Stimulated activated CD4-positive, alpha-beta T cell treated with anti-CD3 and anti-CD28 coated beads, Interleukin-2, amount 100 ng/mL, for 48 hours (primary cell): ENCODE measurements at regions not wholly inside any gene's neighbourhood (a gene's known extent, or its start where the extent isn't known, plus 50 kb on each side); places are given as distances from the start of the nearest gene placed in this dataset.
"Not testable (repeated sequence)": the region's sequence is repeated elsewhere in the genome, so short reads cannot be mapped to it uniquely, and the experiment has no call there.

ENCODE experiments used
- DNase-seq, 2 donors: peaks; one replicate each; pipeline ENCODE4 v3.0.0-alpha.2; 2020

DNA sequence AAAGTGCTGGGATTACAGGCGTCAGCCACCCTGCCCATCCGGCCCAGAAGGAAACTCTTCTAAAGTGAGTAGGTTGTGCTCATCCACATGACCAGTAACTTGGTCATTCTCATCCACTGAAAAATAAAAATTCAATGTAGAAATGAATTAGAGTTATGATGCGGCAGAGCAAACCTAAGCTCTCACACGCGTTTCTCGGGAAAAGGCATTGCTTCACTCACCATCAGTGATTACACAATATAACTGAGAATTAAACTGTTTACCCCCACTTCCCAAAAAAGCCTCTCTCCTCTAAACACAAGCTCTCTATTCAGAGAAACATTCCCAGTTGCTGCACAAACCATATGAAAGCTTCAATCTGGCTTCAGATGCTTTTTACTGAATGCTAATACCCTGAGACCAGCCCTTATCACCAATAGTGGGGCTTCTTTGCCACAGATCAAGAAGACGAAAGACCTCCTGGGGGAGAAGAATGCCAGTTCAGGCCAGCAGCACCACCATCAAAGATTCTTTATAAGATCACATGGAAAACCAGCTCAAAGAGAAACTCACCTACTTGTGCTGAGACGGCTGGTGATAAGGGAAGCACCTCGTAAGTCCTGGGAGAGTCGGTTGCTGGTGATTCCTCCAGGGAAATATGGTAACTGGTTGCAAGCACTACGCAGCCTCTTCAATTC, 121.5 kb upstream of the SFSWAP start:
- DNase-seq: no peak

DNA sequence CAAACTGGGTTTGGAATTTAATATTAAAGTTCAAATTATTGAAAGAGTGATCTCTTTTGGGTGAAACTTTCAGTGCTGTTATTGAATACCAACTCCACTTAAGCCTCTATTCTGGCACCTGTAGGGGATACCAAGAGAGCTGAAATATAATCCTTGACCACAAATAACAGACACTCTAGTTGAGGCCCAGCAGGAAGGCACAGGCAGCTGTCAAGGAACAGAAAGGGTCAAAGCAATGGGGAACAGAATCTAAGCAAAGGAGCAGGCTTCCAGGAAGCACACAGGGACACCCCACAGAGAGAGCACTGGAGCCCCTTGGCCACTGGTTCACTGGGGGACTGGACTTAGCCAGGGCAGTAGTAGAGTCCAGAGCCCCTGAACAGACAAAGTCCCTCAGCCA, 120.9 kb upstream of the SFSWAP start:
- DNase-seq: no peak

DNA sequence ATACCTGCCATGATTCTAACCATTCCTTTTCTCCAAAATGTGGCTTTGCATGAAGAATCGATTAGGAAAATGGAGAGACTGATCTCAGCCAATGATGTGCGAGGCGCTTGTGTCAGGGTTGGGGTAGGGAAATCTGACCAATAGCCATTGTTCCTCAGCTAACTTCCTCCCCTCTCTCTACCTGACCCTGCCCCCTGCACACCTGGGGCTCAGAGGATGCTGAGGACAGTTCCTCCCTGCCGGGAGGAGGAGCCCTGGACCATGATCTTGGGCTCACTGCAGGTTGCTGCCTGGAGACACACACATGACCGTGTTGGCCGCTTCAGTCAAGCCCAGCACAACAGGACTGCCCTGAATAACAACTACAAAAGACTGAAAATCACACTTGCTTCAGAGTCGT, 119.8 kb upstream of the SFSWAP start:
- no peak for DNase-seq

DNA sequence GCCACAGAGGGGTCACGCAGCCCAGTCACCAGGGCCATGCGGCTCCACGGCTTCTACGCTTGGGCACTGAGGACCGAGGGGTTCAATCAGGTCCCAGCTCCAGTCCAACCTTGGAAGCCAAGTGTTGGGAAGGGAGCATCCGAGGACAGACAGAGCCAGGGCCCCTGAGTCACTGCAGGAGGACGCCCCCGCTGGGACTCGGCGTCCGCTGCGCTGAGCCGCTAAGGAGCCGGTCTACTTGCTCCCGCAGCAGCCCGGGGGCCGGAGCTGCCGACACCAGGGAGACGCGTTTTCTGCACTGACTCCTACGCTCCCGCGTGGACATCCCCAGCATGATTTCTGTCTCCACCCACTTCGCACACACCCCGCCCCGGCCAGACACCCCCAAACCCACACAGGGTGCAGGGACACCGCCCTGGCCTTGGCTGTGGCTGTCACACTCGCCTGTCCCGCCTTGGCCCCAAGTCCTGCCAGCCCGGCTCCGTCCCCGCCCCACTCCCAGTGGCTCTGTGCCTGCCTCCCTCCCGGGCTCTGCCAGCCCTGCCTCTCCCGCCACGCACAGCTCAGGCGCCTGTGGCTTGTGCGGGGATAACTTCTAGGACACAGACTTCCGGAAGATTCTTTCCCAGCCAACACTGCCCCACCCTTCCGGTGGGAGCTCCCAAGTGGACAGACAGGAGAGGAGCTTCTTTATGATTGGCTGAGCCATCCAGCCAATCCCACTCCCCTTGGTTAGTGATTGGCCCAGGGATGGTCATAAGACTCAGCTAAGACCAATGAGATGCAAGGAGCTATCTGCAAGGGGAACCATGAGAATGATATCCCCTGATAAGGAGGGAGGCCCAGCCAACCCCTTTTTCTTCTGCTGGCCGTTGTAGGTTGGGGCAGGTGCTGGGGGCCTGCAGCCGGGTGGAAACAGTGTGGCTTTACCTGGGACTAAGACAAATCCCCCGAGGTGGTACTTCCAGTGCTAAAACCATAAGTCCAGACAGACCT, 118.9 kb upstream of the SFSWAP start:
- no peak for DNase-seq

DNA sequence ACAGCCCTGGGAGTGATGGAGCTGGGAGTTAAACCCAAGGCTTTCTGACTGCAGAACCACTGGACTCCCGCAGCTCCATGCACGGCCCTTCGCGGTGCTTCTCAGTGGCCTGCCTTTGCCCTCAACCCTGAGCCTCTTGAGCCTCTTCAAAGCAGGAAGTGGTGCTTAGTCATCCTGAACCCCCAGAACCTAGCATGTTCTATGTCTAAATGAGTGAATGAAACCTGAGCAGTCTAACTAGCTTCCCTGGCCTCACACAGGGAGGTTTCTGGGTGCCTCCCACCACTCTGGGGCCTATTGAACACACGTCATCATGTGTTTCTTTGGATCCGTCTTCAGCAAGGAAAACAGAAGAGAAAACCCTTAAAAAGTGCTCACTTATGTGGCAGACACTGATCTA, 117.9 kb upstream of the SFSWAP start:
- DNase-seq: peak; percentile 9 to 14

DNA sequence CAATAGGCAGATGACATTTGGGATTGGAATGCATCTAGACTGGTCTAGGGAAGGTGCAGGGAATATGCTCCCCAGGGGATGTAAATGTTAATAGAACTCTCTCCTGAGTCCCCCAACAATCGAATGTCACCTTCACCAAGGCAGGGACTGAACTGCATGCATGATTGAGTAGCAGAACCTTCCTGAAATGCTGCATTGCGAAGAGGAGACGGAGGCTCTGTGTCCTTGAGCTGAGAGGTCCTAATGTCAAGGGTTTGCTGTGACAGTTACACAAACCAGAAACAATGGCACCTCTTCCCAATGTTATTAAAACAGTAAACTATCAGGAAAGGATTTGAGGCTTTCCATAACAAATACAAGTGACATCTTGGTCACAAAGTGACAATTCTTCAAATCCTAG, 117.5 kb upstream of the SFSWAP start:
- no peak for DNase-seq

DNA sequence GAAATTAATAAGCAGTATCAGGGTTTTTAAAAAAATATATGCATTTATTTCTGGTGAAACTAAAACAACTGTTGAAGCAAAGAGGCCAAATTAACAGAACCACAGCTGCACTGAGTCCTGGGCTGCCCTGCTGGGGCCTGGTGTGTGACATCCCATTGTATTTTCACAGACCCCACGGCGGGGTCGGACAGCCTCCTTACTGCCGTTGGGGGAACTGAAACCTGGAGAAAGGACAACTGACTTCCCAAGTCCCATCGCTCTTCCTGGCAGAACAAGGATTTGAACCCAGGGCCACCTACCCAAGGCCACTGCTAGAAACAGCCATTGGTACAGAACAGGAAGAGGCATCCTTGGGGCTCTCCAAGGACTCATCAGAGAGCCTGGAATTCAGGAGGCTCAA, 114.8 kb upstream of the SFSWAP start:
- DNase-seq: no peak

DNA sequence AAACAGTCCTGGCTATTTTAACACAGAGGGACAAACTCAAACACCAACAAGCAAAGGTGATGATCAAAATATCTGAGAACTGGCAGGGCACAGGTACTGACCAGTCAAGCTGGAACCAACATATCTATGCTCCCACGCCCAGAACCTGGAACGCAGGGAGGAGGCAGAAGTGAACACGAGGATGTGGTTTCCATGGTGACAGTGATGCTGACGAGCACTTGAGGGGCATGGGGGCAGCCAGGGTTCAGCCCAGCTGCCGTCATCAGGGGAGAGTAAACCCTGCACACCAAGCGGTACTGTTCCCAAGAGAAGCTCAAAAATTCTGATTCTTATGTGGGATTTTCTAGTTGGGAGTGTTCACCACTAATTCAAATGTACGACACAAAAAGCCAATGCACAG, 113.6 kb upstream of the SFSWAP start:
- no peak for DNase-seq

DNA sequence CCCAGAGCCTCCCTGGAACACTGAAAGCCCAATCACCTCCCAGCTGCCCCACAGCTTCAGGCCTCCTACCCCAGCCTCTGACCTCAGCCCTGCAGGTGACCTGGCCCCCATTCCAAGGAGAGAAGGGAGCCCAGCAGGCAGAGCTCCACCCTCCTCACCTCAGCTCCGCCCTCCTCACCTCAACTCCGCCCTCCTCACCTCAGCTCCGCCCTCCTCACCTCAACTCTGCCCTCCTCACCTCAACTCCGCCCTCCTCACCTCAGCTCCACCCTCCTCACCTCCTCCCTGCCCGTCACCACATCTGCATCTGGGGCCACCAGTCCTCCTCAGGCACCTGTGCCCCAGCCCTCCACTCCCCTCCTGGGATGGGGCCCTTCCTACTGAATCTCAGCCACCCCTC, 112.2 kb upstream of the SFSWAP start:
- no peak for DNase-seq

DNA sequence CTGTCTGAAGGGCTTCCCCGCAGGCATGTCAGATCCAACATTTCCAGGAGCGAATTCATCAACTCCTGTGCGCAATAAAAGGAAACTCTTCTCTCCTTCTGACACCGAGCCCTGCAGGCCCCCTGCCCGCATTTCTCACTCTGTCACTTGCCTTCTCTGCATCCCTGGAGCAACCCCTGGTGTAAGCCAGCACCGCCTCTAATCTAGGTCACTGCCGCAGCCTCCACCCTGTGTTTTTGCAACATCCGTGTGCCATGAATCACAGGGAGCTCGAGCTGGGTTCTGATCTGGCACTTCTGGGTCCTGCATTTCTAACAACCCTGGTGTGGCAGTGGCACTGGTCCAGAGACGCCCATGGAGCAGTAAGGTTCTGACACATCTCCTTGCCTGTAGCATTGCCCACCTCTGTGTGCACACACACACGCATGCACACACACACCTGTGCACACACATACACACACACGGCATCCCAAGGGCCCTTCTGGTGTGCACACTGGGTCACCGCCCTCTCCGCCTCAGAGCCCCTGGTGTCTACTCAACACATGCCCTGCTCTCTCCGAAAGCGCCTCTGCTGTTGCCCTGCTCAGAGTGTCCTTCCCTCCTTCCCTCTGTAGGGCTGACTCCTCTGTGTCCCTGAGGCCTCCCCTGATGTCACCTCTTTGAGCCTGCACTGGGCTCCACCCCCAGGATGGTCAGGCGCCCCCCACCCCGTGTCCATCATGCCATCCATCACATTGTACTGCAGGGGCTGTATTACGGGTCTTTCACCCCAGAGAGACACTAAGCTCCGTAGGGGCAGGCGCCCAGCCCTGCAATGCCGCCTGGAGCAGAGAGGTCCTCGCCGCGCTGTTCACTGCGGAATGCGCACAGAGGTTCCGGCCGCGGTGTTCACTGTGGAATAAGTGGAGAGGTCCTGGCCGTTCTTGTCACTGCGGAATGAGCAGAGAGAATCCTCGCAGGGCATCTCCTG, 111.4 kb upstream of the SFSWAP start:
- DNase-seq: no peak

DNA sequence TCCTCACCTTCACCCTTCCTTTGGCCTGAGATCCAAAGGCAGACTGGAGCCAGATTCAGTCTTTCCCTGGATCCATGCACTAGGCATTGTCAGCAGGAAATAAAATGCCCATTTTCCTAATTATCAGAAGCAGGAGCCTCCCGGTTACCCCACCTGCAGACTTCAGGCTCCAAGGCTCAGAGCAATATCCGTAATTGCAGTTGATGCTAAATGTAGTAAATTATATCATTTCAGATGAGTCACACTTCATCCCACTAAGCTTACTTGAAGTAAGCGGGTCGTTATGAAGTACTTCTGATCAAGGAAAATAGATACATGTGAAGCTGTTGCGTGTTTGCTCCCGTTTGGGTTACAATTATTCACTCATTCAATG, 110.7 kb upstream of the SFSWAP start:
- DNase-seq: no peak

DNA sequence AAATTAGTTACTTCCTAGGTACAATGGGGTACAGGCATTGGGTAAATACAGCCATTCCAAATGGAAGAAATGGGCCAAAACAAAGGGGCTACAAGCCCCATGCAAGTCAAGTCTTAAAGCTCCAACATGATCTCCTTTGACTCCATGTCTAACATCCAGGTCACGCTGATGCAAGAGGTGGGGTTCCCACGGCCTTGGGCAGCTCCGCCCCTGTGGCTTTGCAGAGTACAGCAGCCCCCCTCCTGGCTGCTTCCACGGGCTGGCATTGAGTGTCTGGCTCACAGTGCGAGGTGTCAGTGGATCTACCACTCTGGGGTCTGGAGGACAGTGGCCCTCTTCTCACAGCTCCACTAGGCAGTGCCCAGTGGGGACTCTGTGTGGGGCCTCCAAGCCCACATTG, 109.4 kb upstream of the SFSWAP start:
- not testable (repeated sequence) for DNase-seq

DNA sequence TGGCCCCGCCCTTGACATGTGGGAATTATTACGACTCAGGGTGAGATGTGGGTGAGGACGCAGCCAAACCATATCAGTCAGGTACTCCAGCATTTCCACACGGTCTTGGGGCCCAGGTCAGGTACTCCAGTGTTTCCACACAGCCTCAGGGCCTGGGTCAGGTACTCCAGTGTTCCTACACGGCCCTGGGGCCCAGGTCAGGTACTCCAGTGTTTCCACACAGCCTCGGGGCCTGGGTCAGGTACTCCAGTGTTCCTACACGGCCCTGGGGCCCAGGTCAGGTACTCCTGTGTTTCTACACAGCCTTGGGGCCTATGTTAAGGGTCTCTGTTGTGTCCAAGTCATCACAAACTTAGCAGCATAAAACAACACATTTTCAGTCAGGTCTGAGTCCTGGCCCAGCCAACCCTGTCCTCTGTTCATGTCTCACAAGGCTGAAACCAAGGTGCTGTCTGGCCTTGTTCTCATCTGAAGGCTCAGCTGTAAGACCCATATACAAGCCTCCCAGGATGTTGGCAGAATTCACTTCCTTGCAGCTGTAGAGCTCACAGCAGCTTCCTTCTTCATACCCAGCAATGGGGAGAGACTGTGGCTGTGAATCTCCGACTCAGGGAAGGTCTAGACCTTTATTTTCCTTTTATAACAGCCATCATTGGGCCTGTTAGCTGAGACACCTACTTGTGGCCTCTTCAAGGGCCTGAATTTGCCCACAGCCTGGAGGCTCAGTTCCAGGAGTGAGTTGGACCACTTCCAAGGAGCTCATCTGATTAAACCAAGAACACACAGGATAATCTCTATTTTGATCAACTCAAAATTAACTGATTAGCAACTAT, 107.6 kb upstream of the SFSWAP start:
- DNase-seq: no peak

DNA sequence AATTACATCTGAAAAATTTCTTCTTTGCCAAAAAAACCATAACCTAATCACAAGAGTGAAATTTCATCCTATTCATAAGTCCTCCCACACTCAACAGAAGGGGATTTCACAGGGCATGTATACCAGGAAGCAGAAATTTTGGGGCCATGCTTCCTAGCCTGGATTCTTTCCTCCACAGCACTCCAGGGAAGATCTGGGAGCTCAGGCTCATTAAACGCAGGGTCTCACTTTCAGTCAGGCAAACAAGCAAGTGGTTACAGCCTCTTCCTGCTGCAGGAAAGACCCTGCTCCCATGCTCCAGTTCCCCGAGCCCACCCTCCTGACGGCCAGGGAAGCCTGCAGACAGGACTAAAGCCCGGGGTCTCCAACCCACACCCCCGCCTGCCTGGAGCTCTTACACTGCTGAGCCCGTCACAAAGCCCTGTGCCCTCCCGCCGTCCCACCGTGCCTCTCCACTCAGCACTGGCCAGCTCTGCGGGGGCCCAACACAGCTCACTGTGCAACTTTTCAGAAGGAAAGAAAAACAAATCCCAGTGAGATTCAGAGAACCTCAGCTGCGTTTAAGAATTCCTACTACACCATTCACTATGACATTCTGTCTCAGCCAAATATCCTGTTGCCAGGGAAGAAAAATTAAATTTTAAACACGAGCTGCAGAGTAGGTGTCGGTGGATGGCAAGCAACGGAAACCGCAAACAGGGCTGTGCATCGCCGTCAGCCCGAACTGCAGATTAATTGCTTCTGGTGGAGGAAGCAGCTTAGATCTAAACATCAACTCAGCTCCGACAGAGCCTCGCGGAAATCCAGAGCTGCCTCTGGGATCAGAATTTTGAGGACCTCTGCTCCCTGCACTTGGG, 106.7 kb upstream of the SFSWAP start:
- DNase-seq: peak; percentile 23 to 27

DNA sequence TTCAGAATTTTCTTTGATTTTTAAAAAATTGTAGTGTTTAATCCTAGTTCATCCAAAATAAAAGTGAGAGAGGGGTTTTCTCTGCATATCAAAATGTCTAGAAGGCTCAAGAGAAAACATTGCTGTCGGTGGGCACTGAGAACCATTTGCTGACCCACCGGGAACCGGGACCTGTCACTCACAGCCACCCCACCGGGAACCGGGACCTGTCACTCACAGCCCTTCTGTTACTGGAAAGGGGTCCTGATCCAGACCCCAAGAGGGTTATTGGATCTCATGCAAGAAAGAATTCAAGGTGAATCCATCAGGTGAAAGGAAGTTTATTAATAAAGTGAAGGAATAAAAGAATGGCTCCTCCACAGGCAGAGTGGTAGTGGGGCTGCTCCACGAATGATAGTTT, 106.0 kb upstream of the SFSWAP start:
- no peak for DNase-seq

DNA sequence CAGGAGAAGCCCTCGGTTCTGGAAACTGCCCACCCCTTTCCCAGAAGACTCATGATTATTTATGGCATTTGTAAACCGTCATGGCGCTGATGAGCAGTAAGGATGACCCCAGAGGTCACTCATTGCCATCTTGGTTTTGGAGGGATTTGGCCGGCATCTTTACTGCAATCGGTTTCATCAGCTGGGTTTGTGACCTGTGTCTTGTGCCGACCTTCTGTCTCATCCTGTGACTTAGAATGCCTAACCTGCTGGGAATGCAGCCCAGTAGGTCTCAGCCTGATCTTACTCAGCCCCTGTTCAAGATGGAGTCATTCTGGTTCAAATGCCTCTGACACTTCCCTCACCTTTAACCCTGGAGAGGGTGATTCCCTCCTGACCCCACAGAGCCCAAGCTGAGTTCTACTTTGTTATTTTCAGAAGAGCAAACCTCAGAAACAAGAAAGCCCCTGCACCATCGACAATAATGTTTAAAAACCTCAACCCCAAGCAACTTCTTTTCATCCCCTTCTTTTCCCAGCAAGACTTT, 105.5 kb upstream of the SFSWAP start:
- DNase-seq: no peak

DNA sequence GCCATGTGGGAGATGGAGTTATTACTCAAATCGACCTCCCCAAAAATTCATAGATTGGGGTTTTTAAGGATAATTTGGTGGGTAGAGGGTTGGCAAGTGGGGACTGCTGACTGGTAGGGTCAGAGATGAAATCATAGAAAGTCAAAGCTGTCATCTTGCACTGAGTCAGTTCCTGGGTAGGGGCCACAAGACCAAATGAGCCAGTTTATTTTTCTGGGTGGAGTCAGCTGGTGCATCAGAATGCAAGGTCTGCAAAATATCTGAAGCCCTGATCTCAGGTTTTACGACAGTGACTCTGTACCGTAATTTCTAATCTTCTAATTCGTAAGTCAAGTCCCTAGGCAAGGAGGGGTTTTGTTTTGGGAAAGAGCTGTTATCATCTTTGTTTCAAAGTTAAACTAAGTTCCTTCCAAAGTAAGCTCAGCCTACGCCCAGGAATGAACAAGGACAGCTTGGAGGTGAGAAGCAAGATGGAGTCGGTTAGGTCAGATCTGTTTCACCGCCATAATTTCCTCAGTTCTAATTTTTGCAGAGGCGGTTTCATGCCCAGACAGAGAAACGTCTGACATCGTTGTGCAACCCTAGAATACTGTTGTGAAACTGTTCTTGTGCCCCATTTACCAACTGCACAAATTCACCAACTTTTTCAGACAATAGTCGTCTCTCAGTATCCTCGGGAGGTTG, 104.5 kb upstream of the SFSWAP start:
- no peak for DNase-seq

DNA sequence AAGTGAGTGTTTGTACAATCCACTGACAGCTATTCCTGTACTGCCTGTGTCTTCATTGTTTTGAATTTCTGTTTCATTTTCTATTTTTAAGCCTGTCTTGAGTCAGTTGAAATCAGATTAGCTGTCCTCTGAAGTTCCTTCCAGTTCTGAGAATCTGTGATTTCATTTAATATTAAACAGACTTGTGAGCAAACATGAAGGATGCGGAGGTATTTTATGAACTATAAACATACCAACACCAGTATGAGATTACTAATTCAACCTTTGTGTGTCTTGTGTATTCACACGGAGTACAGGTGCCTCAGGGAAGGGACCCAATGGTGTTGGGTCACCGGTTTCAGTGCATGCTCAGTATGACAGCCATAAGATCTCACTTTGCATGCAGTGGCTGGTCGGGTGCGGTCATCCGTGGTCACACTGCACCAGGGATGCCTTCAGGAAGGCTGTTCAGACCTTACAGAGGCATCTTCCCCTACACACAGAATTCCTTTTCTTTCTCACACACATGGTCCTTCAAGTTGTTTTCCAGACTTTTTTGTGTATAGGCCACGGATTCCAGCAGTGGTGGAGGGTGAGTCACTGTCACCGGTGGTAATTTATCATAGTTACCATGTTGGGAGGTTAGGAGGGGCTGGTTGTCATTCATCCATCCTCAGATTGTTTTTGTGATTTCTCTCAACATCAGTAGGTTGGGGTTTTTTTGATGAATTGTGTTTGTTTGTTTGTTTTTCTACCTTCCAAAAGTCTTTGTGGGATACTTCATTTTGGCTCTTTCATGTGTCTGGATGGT, 103.0 kb upstream of the SFSWAP start:
- DNase-seq: peak in 1 of 2 donors; percentile 18
